ENCODE measurements at regions not wholly inside any gene's neighbourhood (a gene's known extent, or its start where the extent isn't known, plus 50 kb on each side); places are given as distances from the start of the nearest gene placed in this dataset.

DNA sequence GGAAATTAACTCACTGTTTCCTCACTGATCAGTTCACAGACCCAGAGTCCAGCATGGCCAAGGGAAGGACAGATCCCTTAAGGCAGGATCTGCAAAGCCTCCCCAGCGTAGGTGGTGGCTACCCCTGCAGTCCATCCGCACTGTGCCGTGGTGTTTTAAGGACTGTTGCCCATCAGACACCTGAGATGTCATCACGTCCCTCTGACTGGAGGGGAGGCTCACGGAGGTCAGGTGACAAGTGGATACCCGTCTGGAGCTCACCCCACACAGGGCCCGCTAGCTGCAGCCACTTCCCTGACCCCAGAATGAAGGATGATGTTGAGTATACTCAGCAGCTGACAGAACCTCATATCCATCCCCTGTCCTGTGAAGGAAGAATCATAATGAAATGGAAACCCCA is 161.8 kb upstream of the GGTLC1 start:
- TF ChIP-seq CTCF (conservative IDR thresholded peaks at IDR 0.05; ENCODE audit: low read depth, low read length): no peak
- no peak overlapping the region for H3K4me3 ChIP-seq (ENCODE audit: low read depth, low read length)
- DNase-seq (ENCODE audit: low read depth): no peak

DNA sequence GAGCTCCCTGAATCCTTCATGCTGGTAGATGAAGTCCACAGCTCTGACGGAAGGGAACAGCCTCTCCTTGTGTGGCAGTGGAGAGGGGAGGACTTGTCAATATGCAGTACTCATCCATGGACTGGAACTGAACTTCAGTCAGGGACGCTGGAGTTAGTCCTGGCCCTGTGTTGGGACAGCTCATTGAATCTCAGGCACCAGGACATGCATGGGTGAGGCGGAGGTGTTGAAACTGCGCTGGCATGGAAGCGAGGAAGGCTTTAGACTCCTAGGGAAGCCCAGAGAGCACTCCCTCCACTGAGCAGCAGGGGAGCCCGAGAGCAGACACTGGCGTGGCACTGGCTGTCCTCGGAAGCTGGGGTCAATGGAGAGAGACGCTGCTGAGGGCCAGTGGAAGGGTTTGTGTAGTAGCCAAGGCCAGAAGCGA is 161.3 kb upstream of the GGTLC1 start:
- peak; percentile 18 for DNase-seq (ENCODE audit: low read depth)
- H3K4me3 ChIP-seq (ENCODE audit: low read depth, low read length): no peak overlapping the region
- peak; percentile 69 for TF ChIP-seq CTCF (conservative IDR thresholded peaks at IDR 0.05; ENCODE audit: low read depth, low read length)

DNA sequence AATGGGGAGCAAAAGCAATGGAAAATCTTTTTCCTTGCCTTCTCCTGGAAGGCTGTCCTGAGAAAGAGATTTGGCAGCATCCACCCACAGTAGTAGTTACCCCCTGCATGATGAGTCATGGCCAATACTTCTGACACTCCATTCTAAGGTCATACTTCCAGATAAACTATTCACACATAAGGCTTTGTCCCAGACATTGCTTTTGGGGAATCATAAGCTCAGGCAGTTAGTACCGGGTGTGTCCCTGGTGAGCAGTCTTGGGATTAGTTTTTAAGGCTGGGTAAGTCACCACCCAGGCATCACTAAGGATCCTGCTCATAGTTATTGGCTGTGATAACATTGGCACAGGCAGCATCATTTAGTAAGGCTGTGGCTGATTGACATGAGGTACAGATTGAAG is 160.6 kb upstream of the GGTLC1 start:
- no peak overlapping the region for H3K4me3 ChIP-seq (ENCODE audit: low read depth, low read length)
- TF ChIP-seq CTCF (conservative IDR thresholded peaks at IDR 0.05; ENCODE audit: low read depth, low read length): no peak
- no peak for DNase-seq (ENCODE audit: low read depth)

DNA sequence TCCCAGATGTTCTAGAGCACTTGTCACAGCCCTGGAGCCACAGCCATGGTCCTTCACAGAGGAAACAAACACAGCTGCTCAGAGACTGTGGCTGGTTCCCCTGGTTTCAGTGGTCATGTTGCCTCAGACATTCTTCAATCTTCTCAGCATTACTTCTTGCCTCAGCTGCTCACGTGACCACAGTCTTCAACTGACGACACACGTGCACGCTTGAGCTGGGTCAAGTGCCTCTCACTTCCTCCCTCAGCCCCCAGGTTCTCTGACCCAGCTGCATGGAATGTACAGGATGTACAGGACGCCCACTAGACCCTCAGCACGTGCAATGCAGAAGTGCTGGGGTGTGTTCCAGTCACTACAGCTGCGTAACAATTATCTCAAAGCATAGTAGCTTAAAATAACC is 159.8 kb upstream of the GGTLC1 start:
- DNase-seq (ENCODE audit: low read depth): no peak
- no peak overlapping the region for H3K4me3 ChIP-seq (ENCODE audit: low read depth, low read length)
- no peak for TF ChIP-seq CTCF (conservative IDR thresholded peaks at IDR 0.05; ENCODE audit: low read depth, low read length)

- no peak for DNase-seq (ENCODE audit: low read depth)
- H3K4me3 ChIP-seq (ENCODE audit: low read depth, low read length): no peak overlapping the region
- no peak for TF ChIP-seq CTCF (conservative IDR thresholded peaks at IDR 0.05; ENCODE audit: low read depth, low read length)
Observed at GRCh38 chr20:24147961-24148360, 159.4 kb upstream of the GGTLC1 start.

GRCh38 chr20:24147479-24147878 is 158.9 kb upstream of the GGTLC1 start:
- DNase-seq (ENCODE audit: low read depth): no peak
- no peak overlapping the region for H3K4me3 ChIP-seq (ENCODE audit: low read depth, low read length)
- TF ChIP-seq CTCF (conservative IDR thresholded peaks at IDR 0.05; ENCODE audit: low read depth, low read length): no peak

GRCh38 chr20:24146231-24146634 is 157.7 kb upstream of the GGTLC1 start:
- H3K4me3 ChIP-seq (ENCODE audit: low read depth, low read length): no peak overlapping the region
- no peak for TF ChIP-seq CTCF (conservative IDR thresholded peaks at IDR 0.05; ENCODE audit: low read depth, low read length)
- DNase-seq (ENCODE audit: low read depth): no peak

All from epithelial cell of proximal tubule (primary cell).